GM12892 (cell line): ENCODE measurements at regions not wholly inside any gene's neighbourhood (a gene's known extent, or its start where the extent isn't known, plus 50 kb on each side); places are given as distances from the start of the nearest gene placed in this dataset.

ENCODE experiments used
- POLR2A ChIP-seq: IDR thresholded peaks from 2 replicates; pipeline ENCODE4 v1.6.1; 2011; ENCODE audit warnings: low read depth, low read length, control low read depth
- POLR2AphosphoS5 ChIP-seq: IDR thresholded peaks from 2 replicates; pipeline ENCODE4 v1.6.1; 2011; ENCODE audit warnings: low read depth, low read length, control low read depth

DNA sequence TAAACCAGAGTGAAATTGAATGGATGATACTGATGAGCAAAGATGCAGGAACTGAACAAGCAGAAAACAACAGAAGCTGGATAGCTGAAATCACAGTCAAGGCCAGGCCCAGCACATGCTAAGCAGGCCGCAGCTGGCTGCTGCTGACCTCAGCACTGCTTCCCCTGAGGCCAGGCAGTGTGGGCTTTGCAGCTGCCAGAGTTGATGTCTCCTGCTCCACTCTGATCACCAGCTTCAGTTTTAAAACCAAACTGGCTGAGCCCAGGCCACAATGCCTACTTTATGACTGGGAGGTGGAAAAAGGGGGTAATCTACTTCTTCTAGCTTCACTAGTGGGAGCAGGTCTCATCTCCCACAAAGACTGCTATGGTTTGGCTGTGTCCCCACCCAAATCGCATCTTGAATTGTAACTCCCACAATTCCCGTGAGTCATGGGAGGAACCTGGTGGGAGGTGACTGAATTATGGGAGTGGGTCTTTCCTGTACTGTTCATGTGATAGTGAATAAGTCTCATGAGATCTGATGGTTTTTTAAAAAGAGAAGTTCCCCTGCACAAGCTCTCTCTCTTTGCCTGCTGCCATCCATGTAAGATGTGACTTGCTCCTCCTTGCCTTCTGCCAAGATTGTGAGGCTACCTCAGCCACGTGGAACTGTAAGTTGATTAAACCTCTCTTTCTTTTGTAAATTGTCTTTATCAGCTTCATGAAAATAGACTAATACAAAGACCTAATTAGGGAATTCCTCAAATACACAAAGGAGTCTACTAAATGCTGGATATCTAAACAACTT, 136.4 kb upstream of the ITGB1 start:
- TF ChIP-seq POLR2AphosphoS5 (no peak), POLR2A (no peak)
